ENCODE measurements at regions not wholly inside any gene's neighbourhood (a gene's known extent, or its start where the extent isn't known, plus 50 kb on each side); places are given as distances from the start of the nearest gene placed in this dataset.

GRCh38 chr6:48837744-48838143 is 625.3 kb downstream of the MMUT start:
- intact Hi-C loops (cut with DNase I), result no loop called here

DNA sequence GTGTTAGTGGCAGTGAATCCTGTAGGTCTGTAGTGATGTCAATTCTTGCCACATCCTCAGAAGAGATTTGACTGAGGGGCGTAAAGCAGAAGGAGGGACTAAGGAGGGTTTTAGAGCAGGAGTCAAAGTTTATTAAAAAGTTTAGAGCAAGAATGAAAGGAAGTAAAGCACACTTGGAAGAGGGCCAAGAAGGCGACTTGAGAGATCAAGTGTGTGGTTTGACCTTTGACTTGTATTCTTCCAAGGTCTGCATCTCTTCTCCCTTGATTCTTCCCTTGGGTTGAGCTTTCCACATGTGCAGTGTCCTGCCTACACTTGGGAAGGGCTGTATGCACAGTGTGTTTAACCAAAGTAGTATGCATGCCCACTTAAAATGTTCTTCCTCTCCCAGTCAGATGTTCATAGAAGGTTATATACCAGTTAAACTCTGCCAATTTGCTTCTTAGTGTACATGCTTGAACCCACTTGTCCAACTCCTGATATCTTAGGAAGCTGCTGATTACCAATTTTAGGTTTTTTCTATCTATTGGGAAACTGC is 627.6 kb downstream of the MMUT start:
- H3K27ac ChIP-seq, result no peak overlapping the region
- WGBS, 3 donors, result 35 to 53% (median 49%) methylated on average over 2 of the region's 2 CpGs
- H3K27me3 ChIP-seq (ENCODE audit: insufficient read depth in 3 of 3, low read length in 2 of 3), result no peaks in the 10 kb centered on the region
- H3K4me1 ChIP-seq, result no peaks in the 10 kb centered on the region
- ATAC-seq, result no peak
- TF ChIP-seq CTCF (IDR thresholded peaks at IDR 0.05), result no peak
- no peak overlapping the region for H3K4me3 ChIP-seq
- intact Hi-C loops (cut with DNase I), result no loop called here
- no peaks in the 10 kb centered on the region for H3K9me3 ChIP-seq
- DNase-seq, result no peak
- H3K36me3 ChIP-seq (ENCODE audit: insufficient read depth in 1 of 2, low read depth in 1 of 2), result no peaks in the 10 kb centered on the region

More at GRCh38 chr6:48837744-48838143, 625.3 kb downstream of the MMUT start:
- TF ChIP-seq CTCF (IDR thresholded peaks at IDR 0.05), result no peak
- no peak overlapping the region for H3K27ac ChIP-seq
- no peaks in the 10 kb centered on the region for H3K27me3 ChIP-seq (ENCODE audit: insufficient read depth in 3 of 3, low read length in 2 of 3)
- ATAC-seq, result no peak
- WGBS, 3 donors, result 75 to 79% (median 76%) methylated on average over 3 of the region's 3 CpGs
- no peaks in the 10 kb centered on the region for H3K36me3 ChIP-seq (ENCODE audit: insufficient read depth in 1 of 2, low read depth in 1 of 2)
- no peaks in the 10 kb centered on the region for H3K4me1 ChIP-seq
- no peaks in the 10 kb centered on the region for H3K9me3 ChIP-seq
- no peak for DNase-seq
- no peak overlapping the region for H3K4me3 ChIP-seq

DNA sequence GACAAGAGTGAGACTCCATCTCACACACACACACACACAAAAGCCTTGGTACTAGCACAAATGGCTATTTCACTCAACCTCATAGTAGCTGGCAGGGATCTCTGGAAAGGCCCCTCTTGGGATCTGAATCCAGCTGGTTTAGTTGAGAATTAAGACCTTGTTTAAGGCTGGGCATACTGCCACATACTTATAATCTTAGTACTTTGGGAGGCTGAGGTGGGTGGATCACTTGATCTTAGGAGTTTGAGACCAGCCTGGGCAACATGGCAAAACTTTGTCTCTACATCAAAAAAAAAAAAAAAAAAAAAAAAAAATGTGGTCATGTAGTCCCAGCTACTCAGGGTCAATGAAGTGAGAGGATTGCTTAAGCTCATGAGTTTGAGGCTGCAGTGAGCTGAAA is 628.3 kb downstream of the MMUT start:
- no peak for ATAC-seq
- no peak for DNase-seq
- H3K4me1 ChIP-seq, result no peaks in the 10 kb centered on the region
- intact Hi-C loops (cut with DNase I), result no loop called here
- no peaks in the 10 kb centered on the region for H3K9me3 ChIP-seq
- no peak for TF ChIP-seq CTCF (IDR thresholded peaks at IDR 0.05)
- no peak overlapping the region for H3K27ac ChIP-seq
- H3K36me3 ChIP-seq (ENCODE audit: insufficient read depth in 1 of 2, low read depth in 1 of 2), result no peaks in the 10 kb centered on the region
- no peaks in the 10 kb centered on the region for H3K27me3 ChIP-seq (ENCODE audit: insufficient read depth in 3 of 3, low read length in 2 of 3)
- no peak overlapping the region for H3K4me3 ChIP-seq

- H3K36me3 ChIP-seq (ENCODE audit: insufficient read depth in 1 of 2, low read depth in 1 of 2), result no peaks in the 10 kb centered on the region
- H3K9me3 ChIP-seq, result no peaks in the 10 kb centered on the region
- TF ChIP-seq CTCF (IDR thresholded peaks at IDR 0.05), result no peak
- intact Hi-C loops (cut with DNase I), result no loop called here
- H3K27ac ChIP-seq, result no peak overlapping the region
- WGBS, 3 donors, result 86 to 94% (median 94%) methylated on average over 1 of the region's 1 CpG
- H3K4me1 ChIP-seq, result no peaks in the 10 kb centered on the region
- DNase-seq (no peak), ATAC-seq (no peak)
- no peak overlapping the region for H3K4me3 ChIP-seq
- H3K27me3 ChIP-seq (ENCODE audit: insufficient read depth in 3 of 3, low read length in 2 of 3), result no peaks in the 10 kb centered on the region
Observed at GRCh38 chr6:48833916-48834315, 629.1 kb downstream of the MMUT start.

Data from psoas muscle (tissue), 7 donors.